ENCODE measurements at regions not wholly inside any gene's neighbourhood (a gene's known extent, or its start where the extent isn't known, plus 50 kb on each side); places are given as distances from the start of the nearest gene placed in this dataset.

- no peak for DNase-seq (ENCODE audit: low read depth in 2 of 3, low spot score in 2 of 3)
Measured at GRCh38 chr2:204321027-204321800, 224.1 kb upstream of the PARD3B start.

GRCh38 chr2:204321910-204322751 lies 223.1 kb upstream of the PARD3B start:
- no peak for DNase-seq (ENCODE audit: low read depth in 2 of 3, low spot score in 2 of 3)

- DNase-seq (ENCODE audit: low read depth in 2 of 3, low spot score in 2 of 3) = peak in 2 of 3 experiments; percentile 3 to 6
Measured at GRCh38 chr2:204325468-204325867, 219.8 kb upstream of the PARD3B start.

GRCh38 chr2:204328373-204328772 lies 216.9 kb upstream of the PARD3B start:
- DNase-seq (ENCODE audit: low read depth in 2 of 3, low spot score in 2 of 3) = no peak

GRCh38 chr2:204329016-204329415 lies 216.3 kb upstream of the PARD3B start:
- no peak for DNase-seq (ENCODE audit: low read depth in 2 of 3, low spot score in 2 of 3)

- DNase-seq (ENCODE audit: low read depth in 2 of 3, low spot score in 2 of 3) = no peak
Measured at GRCh38 chr2:204329532-204329931, 215.7 kb upstream of the PARD3B start.

- DNase-seq (ENCODE audit: low read depth in 2 of 3, low spot score in 2 of 3) = no peak
Measured at GRCh38 chr2:204331180-204331579, 214.1 kb upstream of the PARD3B start.

- no peak for DNase-seq (ENCODE audit: low read depth in 2 of 3, low spot score in 2 of 3)
Measured at GRCh38 chr2:204331988-204332387, 213.3 kb upstream of the PARD3B start.

- DNase-seq (ENCODE audit: low read depth in 2 of 3, low spot score in 2 of 3) = no peak
Measured at GRCh38 chr2:204332706-204333105, 212.6 kb upstream of the PARD3B start.

GRCh38 chr2:204333861-204334260 lies 211.4 kb upstream of the PARD3B start:
- no peak for DNase-seq (ENCODE audit: low read depth in 2 of 3, low spot score in 2 of 3)

- no peak for DNase-seq (ENCODE audit: low read depth in 2 of 3, low spot score in 2 of 3)
Measured at GRCh38 chr2:204335451-204336058, 209.7 kb upstream of the PARD3B start.

- DNase-seq (ENCODE audit: low read depth in 2 of 3, low spot score in 2 of 3) = no peak
Measured at GRCh38 chr2:204336153-204336744, 209.0 kb upstream of the PARD3B start.

GRCh38 chr2:204337638-204338037 lies 207.6 kb upstream of the PARD3B start:
- DNase-seq (ENCODE audit: low read depth in 2 of 3, low spot score in 2 of 3) = no peak

GRCh38 chr2:204339212-204339715 lies 206.0 kb upstream of the PARD3B start:
- DNase-seq (ENCODE audit: low read depth in 2 of 3, low spot score in 2 of 3) = no peak

GRCh38 chr2:204340511-204340910 lies 204.8 kb upstream of the PARD3B start:
- no peak for DNase-seq (ENCODE audit: low read depth in 2 of 3, low spot score in 2 of 3)

GRCh38 chr2:204341887-204342276 lies 203.4 kb upstream of the PARD3B start:
- DNase-seq (ENCODE audit: low read depth in 2 of 3, low spot score in 2 of 3) = no peak

GRCh38 chr2:204343685-204344084 lies 201.6 kb upstream of the PARD3B start:
- DNase-seq (ENCODE audit: low read depth in 2 of 3, low spot score in 2 of 3) = no peak

- no peak for DNase-seq (ENCODE audit: low read depth in 2 of 3, low spot score in 2 of 3)
Measured at GRCh38 chr2:204344119-204344518, 201.2 kb upstream of the PARD3B start.

GRCh38 chr2:204346906-204347305 lies 198.4 kb upstream of the PARD3B start:
- DNase-seq (ENCODE audit: low read depth in 2 of 3, low spot score in 2 of 3) = no peak

GRCh38 chr2:204353823-204354222 lies 191.5 kb upstream of the PARD3B start:
- no peak for DNase-seq (ENCODE audit: low read depth in 2 of 3, low spot score in 2 of 3)

- DNase-seq (ENCODE audit: low read depth in 2 of 3, low spot score in 2 of 3) = no peak
Measured at GRCh38 chr2:204354442-204354856, 190.8 kb upstream of the PARD3B start.

Data from activated CD8-positive, alpha-beta memory T cell treated with anti-CD3 and anti-CD28 coated beads for 48 hours (primary cell).